NCI-H82 treated with DMSO at 0.1 percent for 48 hours (cell line): ENCODE measurements at regions not wholly inside any gene's neighbourhood (a gene's known extent, or its start where the extent isn't known, plus 50 kb on each side); places are given as distances from the start of the nearest gene placed in this dataset.

Experiments used
- DNase-seq: peaks from one replicate; lab custom pipeline; 2025; ENCODE audit not compliant: unreplicated experiment; lab: John Stamatoyannopoulos, UW

DNA sequence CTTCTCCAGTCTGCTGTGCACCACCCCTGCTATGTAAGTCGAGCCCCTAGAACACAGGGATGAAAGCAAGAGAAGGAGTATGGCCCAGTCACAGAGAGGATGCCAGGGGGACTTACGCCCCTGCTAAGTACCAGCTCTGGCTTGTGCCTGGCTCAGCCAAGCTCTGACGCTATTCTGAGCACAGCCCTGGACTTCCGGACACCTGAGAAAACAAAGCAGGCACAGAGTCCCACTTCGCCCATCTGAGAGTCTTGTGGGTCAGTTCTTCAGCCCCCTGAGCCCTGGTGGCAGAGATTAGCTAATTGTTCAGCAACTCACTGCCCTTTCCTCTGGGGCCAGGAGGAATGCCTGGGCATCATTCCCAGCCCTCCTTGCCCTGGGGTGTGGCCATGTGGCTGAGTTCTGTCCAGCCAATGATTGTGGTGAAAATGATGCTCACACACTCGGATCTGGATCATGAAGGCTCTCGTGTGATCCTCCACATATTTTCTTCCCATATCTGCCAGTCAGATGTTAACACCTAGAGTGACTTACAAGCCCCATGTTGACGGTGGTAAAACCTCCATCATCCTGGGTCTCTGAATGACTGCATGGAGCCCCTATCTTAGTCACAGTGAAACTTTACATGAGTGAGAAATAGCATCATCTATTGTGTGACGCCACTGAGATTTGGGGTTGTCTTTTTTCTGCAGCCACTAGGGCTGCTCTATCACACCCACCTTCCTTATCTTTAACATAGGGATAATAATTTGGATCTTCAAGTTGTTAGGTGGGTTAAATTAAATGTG, 105.7 kb downstream of the TPRA1 start:
- DNase-seq = no peak

DNA sequence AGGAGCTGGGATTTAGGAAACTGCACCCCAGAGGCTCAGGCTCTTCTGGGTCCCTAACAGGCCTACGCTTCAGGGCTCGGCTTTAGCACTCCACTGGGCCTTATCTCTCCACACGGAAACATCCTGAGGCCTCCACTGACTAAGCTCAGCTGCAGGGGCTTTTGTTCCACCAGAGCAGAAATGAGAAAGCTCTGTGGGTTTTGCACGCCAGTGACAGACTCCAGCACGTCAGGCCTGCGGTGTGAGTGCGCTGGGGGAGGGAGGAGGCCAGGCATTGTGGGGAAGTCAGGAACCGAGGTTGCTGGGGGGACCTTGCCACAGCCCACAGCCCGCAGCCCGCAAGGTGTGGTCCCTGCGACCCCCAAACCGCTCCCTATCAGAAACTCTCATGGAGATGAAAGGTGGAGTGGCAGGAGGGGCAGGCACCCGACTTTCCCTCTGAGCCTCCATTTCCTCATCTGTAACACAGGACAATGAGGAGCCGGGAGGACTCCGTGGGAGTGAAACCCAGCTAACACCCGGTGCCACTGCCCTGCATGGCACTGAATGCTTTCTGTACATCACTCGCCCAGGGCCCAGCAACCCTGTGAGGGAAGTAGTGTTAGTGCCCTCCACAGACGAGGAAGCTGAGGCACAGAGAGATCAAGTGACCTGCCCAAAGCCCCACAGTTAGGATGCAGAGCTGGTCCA, 106.5 kb downstream of the TPRA1 start:
- no peak for DNase-seq

GRCh38 chr3:127483005-127483641, 107.4 kb downstream of the TPRA1 start:
- no peak for DNase-seq

GRCh38 chr3:127482216-127483004, 108.1 kb downstream of the TPRA1 start:
- no peak for DNase-seq

DNA sequence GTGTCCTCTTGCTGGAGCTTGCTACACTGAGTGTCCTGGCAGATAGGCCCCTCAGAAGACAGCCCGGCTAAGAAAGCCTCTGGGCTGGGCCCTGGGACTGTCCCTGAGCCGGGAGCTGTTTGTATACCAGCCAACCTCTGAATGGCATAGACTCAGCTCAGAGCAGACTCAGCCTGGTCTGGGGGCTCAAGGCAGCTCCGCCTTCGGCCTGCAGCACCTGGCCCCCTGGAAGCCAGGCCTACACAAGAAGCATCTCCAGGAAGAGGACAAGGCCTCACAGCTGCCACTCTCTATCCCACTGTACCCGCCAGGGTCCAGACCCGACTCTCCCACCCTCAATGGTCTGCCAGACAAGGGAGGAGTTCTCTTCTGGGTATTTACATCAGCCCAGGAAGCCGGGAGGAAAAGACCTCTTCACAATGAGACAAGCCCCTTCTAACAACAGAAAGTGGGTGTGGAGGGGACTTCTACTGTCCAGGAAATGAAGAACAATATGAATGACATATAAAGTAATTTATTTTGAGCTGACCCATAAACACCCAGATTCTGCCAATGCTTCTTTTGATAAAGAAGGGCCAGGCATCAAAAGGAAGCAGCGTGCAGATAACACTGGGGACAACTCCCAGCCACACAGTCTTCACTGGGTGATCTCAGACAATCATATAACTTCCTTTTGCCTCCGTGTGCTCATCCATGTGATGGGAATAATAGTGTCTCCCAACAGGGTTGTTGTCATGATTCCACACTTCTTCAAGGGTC, 110.2 kb downstream of the TPRA1 start:
- DNase-seq = no peak

- no peak for DNase-seq
Measured at GRCh38 chr3:127479449-127479848, 111.1 kb downstream of the TPRA1 start.

- DNase-seq = no peak
Measured at GRCh38 chr3:127478922-127479321, 111.6 kb downstream of the TPRA1 start.

DNA sequence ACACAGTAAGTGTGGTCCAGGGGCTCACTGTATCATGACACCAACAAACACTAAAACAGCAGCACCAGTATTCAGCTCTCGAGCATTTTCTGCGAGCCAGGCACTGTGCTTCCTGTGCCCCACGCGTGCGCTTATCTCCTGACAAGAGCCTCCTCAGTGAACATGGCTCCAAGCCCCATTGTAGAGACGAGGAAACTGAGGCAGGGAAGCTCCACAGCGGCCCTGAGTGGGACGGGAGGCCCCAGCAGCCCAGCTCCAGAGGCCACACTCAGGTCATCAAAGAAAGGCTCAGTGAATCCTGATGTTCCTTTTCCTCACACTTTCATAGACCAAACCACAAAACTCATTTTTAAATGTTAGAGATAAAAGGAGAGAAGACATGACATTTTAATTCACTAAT, 113.1 kb downstream of the TPRA1 start:
- no peak for DNase-seq

DNA sequence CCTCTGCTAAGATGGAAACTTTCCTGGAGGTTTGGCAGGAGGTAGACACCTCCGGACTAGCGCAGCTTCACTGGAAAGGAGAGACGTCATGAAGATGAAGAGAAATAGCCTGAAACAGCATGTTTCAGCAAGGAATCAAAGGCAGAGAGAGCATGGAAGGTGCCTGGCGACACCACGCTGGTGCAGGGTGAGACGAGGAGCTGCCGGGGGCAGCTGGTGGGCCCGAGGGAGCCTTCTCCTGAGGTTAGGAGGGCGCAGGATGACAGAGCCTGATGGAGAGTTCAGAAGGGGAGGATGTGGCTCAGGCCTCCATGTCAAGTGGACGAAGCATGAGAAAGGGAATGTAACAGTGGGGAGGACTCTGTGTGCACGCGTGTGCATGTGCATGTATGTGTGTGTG, 113.6 kb downstream of the TPRA1 start:
- no peak for DNase-seq

DNA sequence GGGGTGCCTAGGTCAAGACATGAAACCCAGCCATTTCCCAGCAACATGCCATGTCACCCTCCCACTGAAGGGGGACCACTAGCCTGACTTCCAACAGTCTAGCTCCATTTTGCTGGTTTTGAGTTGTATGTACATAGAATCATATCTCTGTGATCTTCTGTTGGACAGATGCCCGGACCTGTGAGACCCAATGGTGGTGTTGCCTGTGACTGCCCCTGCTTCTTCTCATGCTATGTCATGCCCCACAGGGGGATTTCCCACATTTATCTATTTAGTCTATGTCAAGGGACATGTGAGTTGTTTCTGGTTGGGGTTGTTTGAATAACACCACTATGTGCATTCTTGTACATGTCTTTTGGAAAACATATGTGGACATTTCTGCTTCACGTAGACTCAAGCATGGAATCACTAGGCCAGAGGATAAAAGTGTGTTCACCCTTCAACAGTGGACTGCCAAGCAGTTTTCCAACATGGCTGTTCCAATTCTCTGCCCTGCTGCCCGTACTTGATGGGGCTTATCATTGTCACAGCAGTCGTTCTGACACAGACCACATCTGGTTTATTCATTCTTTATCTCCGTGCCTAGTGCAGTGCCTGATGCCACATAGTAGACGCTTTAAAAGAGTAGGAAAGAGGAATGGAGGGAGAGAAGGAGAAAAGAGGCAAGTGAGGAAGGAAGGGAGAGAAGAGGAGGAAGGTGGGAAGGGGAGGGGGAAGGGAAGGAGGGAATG, 114.4 kb downstream of the TPRA1 start:
- no peak for DNase-seq

- DNase-seq = no peak
Measured at GRCh38 chr3:127475391-127475790, 115.1 kb downstream of the TPRA1 start.

DNA sequence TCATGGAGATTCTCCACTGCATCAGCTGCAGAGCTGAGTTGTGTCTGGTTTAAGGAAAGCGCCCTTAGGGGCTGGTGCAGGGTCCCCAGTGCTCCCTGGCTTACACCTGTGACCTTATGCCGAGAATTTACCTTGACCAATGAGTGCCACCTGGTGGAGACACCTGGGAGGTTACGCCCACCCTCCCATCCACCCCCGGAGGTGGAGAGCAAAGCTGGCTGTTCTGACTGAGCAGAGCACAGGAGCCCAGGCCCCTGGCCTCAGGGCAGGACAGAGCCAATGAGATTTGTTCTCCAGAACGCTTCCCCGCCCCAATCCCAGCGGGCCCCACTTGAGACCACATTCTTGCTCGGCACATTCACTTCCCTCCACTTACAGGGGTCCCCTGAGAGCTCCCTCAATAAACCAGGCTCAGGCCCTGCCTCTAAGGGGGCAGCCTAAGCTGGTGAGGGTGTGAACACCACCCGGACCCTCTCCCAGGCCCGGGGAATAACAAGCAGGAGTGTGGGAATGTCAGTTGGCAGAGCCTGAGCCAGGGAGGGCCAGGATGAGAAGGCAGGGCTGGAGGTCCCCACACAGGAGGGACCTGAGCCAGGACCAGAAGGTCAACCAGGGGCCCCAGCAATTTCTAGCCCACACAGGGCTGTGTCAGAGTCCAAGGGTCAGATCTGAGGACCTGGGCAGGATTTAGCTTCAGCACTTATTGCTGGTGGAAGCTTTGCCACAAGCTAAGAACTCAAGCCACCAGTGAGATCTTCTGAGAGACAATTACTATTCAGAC, 117.1 kb downstream of the TPRA1 start:
- no peak for DNase-seq

DNA sequence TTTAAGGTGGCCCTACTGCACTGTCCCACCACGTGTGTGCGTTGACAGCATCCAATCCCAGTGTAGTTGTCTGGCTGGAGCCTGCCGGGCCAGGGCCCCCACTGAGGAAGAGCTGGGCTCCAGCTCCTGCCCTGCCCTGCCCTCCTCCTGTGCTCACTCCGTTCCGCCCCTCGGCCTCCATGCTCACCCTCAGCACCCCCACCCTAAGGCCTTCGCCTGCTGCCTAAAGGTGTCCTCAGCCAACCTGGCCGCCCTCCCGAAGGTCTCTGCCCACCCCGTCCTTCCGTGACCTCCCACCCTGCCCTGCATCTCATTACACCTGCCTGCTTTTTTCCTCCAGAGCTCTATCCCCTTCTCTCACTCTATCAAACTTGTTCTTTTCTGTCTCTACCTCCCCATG, 118.0 kb downstream of the TPRA1 start:
- DNase-seq = no peak

GRCh38 chr3:127471142-127471541, 119.4 kb downstream of the TPRA1 start:
- DNase-seq = no peak

GRCh38 chr3:127469760-127470159, 120.8 kb downstream of the TPRA1 start:
- DNase-seq = no peak

DNA sequence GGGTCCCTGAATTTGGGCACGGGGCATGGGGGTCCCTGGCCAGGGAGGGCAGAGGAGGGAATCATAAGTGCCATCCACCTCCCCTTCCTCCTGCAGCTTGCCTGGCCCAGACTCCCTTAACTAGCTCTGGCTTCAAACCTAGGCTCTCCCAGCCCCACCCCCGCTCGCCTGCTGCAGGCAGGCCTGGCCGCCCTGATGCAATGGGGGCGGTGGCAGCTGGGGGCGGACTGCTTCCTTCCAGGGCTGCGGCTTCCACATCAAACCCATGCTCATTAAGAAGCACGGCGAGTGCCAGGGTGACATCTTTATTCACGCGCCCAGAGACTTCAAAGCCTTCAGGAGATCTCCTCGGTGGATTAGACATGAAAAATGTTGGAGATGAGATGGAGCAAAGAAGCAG, 123.1 kb downstream of the TPRA1 start:
- DNase-seq = no peak

- no peak for DNase-seq
Measured at GRCh38 chr3:127464642-127465041, 125.9 kb downstream of the TPRA1 start.

- no peak for DNase-seq
Measured at GRCh38 chr3:127462111-127462655, 128.3 kb downstream of the TPRA1 start.
